Activated CD4-positive, alpha-beta T cell treated with anti-CD3 and anti-CD28 coated beads, Interleukin-2, amount 50 U/mL, for 48 hours (primary cell): ENCODE measurements at regions not wholly inside any gene's neighbourhood (a gene's known extent, or its start where the extent isn't known, plus 50 kb on each side); places are given as distances from the start of the nearest gene placed in this dataset.
"Not testable (repeated sequence)": the region's sequence is repeated elsewhere in the genome, so short reads cannot be mapped to it uniquely, and the experiment has no call there.

Source experiments
- DNase-seq, 2 experiments: peaks; one replicate each; pipeline ENCODE4 v3.0.0-alpha.2; 2020

- DNase-seq, result no peak
Observed at GRCh38 chr10:30531751-30532530, 97.6 kb downstream of the LYZL2 start.

- DNase-seq, result peak; percentile 73 to 80
Observed at GRCh38 chr10:30529373-30529998, 95.5 kb downstream of the MAP3K8 start.

GRCh38 chr10:30528429-30528786, 94.4 kb downstream of the MAP3K8 start:
- DNase-seq, result no peak

GRCh38 chr10:30527623-30528428, 93.8 kb downstream of the MAP3K8 start:
- no peak for DNase-seq

GRCh38 chr10:30522661-30523078, 88.7 kb downstream of the MAP3K8 start:
- not testable (repeated sequence) for DNase-seq

- DNase-seq, result no peak
Observed at GRCh38 chr10:30518907-30519306, 84.9 kb downstream of the MAP3K8 start.
